ENCODE measurements at regions not wholly inside any gene's neighbourhood (a gene's known extent, or its start where the extent isn't known, plus 50 kb on each side); places are given as distances from the start of the nearest gene placed in this dataset.

DNA sequence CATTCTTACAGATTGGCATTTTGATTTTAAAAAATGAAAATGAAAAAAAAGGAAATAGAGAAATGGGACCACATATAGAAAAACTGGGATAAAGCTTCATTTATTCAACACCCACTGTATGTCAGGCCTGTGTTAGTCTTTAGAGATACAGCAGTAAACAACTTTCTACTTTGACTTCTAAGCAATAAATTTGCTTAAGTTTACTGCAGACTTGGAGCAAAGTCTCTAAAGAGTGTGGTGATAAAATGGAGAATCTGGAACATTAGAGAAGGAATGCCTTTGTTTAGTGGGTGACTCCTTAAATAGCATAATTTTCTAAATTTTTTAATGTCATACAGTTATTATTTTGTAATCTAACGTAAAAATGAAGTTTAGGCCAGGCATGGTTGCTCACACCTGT, 80.7 kb upstream of the CNKSR3 start:
- DNase-seq (no peak), ATAC-seq (replicated peaks) (no peak)
- no peaks in the 10 kb centered on the region for H3K36me3 Mint-ChIP-seq
- H3K27me3 Mint-ChIP-seq: peaks cover 0 to 6% of the 10 kb centered on the region in 2 donors
- no peaks in the 10 kb centered on the region for H3K9me3 Mint-ChIP-seq
- no peak overlapping the region for H3K27ac Mint-ChIP-seq
- H3K4me3 Mint-ChIP-seq: no peak overlapping the region
- no peaks in the 10 kb centered on the region for H3K4me1 Mint-ChIP-seq

DNA sequence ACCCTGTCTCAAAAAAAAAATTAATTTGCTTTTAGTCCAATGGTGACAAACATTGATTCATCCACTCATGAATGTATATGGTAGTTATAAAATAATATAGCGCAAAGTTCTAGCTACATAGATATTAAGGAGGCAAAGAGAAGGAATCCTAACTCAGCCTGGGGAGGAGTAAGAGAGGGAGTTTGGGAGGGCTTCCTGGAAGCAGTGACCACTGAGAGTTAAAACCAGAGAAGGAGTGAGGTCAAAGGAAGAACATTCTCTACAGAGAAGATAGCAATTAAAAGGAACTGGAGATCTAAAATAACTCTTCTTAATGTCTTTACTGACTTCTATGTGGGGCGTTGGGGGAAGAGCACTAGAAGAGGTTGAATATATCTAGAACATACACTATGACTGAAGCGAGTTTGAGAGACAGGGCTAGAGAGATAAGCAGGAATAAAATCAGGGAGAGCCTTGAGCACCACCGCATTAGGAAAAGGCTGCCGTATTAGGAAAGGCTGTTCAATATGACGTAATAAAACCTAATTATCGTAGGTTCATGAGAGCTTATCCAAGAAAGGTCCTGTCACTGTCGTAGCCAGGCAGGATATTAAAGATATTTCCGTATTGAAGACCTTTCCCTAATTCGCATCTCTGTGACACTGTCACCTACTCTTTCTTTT, 81.8 kb upstream of the CNKSR3 start:
- Mint-ChIP-seq H3K9me3 (no peaks in the 10 kb centered on the region), H3K36me3 (no peaks in the 10 kb centered on the region), H3K4me3 (no peak overlapping the region), H3K27me3 (peaks cover 0 to 6% of the 10 kb centered on the region in 2 donors), H3K4me1 (no peaks in the 10 kb centered on the region), H3K27ac (no peak overlapping the region)
- DNase-seq (no peak), ATAC-seq (replicated peaks) (no peak)

GRCh38 chr6:154593122-154593521, 82.6 kb upstream of the CNKSR3 start:
- Mint-ChIP-seq H3K27ac (no peak overlapping the region), H3K36me3 (no peaks in the 10 kb centered on the region), H3K4me1 (no peaks in the 10 kb centered on the region), H3K9me3 (no peaks in the 10 kb centered on the region), H3K27me3 (peaks cover 0 to 5% of the 10 kb centered on the region in 2 donors), H3K4me3 (no peak overlapping the region)
- no peak for DNase-seq
- no peak for ATAC-seq (replicated peaks)

DNA sequence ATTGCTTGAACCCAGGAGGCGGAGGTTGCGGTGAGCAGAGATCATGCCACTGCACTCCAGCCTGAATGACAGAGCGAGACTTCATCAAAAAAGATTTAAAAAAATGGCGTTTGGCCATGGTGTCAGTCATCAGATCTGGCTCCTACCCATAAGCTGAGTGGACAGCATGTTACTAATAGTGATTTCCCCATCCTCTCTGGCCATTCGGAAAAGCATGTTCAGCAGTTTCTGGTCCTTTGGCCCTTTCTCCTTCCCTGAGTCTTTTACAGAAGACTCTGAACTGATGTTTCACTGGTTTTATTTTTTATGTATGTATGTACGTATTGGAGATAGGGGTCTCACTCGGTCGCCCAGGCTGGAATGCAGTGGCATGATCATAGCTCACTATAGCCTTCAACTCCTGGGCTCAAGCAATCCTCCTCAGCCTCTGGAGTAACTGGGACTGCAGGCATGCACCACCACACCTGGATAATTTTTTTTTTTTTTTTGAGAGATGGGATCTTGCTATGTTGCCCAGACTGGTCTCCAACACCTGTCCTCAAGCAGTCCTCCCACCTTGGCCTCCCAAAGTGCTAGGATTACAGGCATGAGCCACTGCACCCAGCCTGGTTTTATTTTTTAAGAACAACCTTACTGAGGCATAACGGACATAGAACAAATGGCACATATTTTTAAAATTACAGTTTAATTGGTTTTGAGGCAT, 84.2 kb upstream of the CNKSR3 start:
- Mint-ChIP-seq H3K4me1 (peaks cover 5% of the 10 kb centered on the region in 2 donors), H3K27me3 (peaks cover 3 to 5% of the 10 kb centered on the region in 2 donors), H3K9me3 (no peaks in the 10 kb centered on the region), H3K27ac (no peak overlapping the region), H3K4me3 (no peak overlapping the region), H3K36me3 (no peaks in the 10 kb centered on the region)
- DNase-seq (no peak), ATAC-seq (replicated peaks) (no peak)

- no peak overlapping the region for H3K4me3 Mint-ChIP-seq
- peaks cover 3 to 5% of the 10 kb centered on the region in 2 donors for H3K27me3 Mint-ChIP-seq
- H3K36me3 Mint-ChIP-seq: no peaks in the 10 kb centered on the region
- H3K4me1 Mint-ChIP-seq: peaks cover 5% of the 10 kb centered on the region in 2 donors
- no peaks in the 10 kb centered on the region for H3K9me3 Mint-ChIP-seq
- H3K27ac Mint-ChIP-seq: no peak overlapping the region
- no peak for ATAC-seq (replicated peaks)
- DNase-seq: no peak
Observed at GRCh38 chr6:154595538-154595937, 85.1 kb upstream of the CNKSR3 start.

GRCh38 chr6:154596009-154596408, 85.5 kb upstream of the CNKSR3 start:
- no peak overlapping the region for H3K4me3 Mint-ChIP-seq
- DNase-seq (no peak), ATAC-seq (replicated peaks) (no peak)
- peaks cover 3 to 5% of the 10 kb centered on the region in 2 donors for H3K27me3 Mint-ChIP-seq
- H3K27ac Mint-ChIP-seq: no peak overlapping the region
- H3K36me3 Mint-ChIP-seq: no peaks in the 10 kb centered on the region
- H3K9me3 Mint-ChIP-seq: no peaks in the 10 kb centered on the region
- peaks cover 5% of the 10 kb centered on the region in 2 donors for H3K4me1 Mint-ChIP-seq

- H3K9me3 Mint-ChIP-seq: no peaks in the 10 kb centered on the region
- ATAC-seq (replicated peaks) (no peak), DNase-seq (no peak)
- H3K4me1 Mint-ChIP-seq: peaks cover 5% of the 10 kb centered on the region in 2 donors
- H3K4me3 Mint-ChIP-seq: no peak overlapping the region
- H3K27me3 Mint-ChIP-seq: peaks cover 3 to 5% of the 10 kb centered on the region in 2 donors
- no peaks in the 10 kb centered on the region for H3K36me3 Mint-ChIP-seq
- no peak overlapping the region for H3K27ac Mint-ChIP-seq
Observed at GRCh38 chr6:154596701-154597100, 86.2 kb upstream of the CNKSR3 start.

- no peaks in the 10 kb centered on the region for H3K36me3 Mint-ChIP-seq
Observed at GRCh38 chr6:154598399-154598798, 87.9 kb upstream of the CNKSR3 start.

GRCh38 chr6:154602296-154602695, 91.8 kb upstream of the CNKSR3 start:
- Mint-ChIP-seq H3K4me3 (no peak overlapping the region), H3K36me3 (no peaks in the 10 kb centered on the region), H3K4me1 (peaks cover 38 to 43% of the 10 kb centered on the region in 2 donors), H3K27ac (no peak overlapping the region), H3K27me3 (peaks cover 8 to 20% of the 10 kb centered on the region in 2 donors), H3K9me3 (no peaks in the 10 kb centered on the region)
- no peak for ATAC-seq (replicated peaks)
- DNase-seq: no peak

More at GRCh38 chr6:154598399-154598798, 87.9 kb upstream of the CNKSR3 start:
- ATAC-seq (replicated peaks): no peak
- no peaks in the 10 kb centered on the region for H3K9me3 Mint-ChIP-seq
- H3K27ac Mint-ChIP-seq: no peak overlapping the region
- H3K4me1 Mint-ChIP-seq: peaks cover 5 to 6% of the 10 kb centered on the region in 2 donors
- DNase-seq: no peak
- H3K4me3 Mint-ChIP-seq: no peak overlapping the region
- peaks cover 8 to 15% of the 10 kb centered on the region in 2 donors for H3K27me3 Mint-ChIP-seq

DNA sequence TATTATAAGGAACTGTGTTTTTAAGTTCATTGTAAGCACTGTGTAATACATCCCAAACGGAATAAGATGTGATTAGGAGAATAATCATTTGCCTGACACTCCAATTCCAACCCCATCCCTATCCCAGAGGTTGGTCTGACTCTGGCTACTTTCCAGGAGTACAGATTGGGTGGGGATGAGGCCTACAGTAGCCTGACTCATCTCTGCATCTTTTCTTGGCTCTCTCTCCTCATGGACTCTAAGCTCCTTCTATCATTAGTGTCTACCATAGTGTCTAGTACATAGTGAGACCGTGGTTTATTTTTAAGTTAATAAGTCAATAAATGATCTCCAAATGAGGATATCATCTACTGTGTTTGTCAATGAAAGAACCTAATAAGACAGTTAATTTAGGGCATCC, 92.2 kb upstream of the CNKSR3 start:
- peaks cover 8 to 18% of the 10 kb centered on the region in 2 donors for H3K27me3 Mint-ChIP-seq
- no peaks in the 10 kb centered on the region for H3K9me3 Mint-ChIP-seq
- DNase-seq (no peak), ATAC-seq (replicated peaks) (no peak)
- peaks cover 40 to 43% of the 10 kb centered on the region in 2 donors for H3K4me1 Mint-ChIP-seq
- H3K36me3 Mint-ChIP-seq: no peaks in the 10 kb centered on the region
- no peak overlapping the region for H3K4me3 Mint-ChIP-seq
- H3K27ac Mint-ChIP-seq: no peak overlapping the region

DNA sequence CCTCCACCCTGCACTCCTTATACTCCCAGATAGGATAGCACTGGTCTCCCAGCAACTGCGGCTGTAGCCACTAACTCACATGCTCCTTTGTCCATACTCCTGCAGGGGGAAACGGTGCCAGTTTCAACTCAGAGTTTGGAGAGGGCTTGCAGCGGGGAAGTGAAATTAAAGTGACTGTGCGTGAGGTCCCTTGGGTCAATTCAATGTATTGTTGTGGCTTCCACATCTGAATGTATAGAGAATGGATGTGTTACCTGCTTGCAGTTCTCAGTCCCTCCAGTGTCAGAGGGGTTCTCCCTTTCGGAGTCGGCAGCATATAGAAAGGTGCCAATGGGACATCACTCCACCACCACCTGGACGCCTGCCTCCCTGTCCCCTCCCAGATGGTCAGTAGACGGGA, 93.6 kb upstream of the CNKSR3 start:
- Mint-ChIP-seq H3K4me1 (peaks cover 36 to 40% of the 10 kb centered on the region in 2 donors), H3K9me3 (no peaks in the 10 kb centered on the region), H3K36me3 (no peaks in the 10 kb centered on the region), H3K4me3 (no peak overlapping the region), H3K27me3 (peaks cover 5 to 18% of the 10 kb centered on the region in 2 donors), H3K27ac (peak overlapping the region; percentile 76)
- ATAC-seq (replicated peaks) (peak; percentile 62 to 72), DNase-seq (peak; percentile 56)

GRCh38 chr6:154605178-154605881, 94.8 kb upstream of the CNKSR3 start:
- peak overlapping the region; percentile 93 for H3K27ac Mint-ChIP-seq
- no peaks in the 10 kb centered on the region for H3K9me3 Mint-ChIP-seq
- peak; percentile 41 to 45 for ATAC-seq (replicated peaks)
- peaks cover 5 to 18% of the 10 kb centered on the region in 2 donors for H3K27me3 Mint-ChIP-seq
- no peaks in the 10 kb centered on the region for H3K36me3 Mint-ChIP-seq
- peak overlapping the region; percentile 36 to 71 for H3K4me3 Mint-ChIP-seq
- DNase-seq: peak; percentile 25
- H3K4me1 Mint-ChIP-seq: peaks cover 35 to 39% of the 10 kb centered on the region in 2 donors

DNA sequence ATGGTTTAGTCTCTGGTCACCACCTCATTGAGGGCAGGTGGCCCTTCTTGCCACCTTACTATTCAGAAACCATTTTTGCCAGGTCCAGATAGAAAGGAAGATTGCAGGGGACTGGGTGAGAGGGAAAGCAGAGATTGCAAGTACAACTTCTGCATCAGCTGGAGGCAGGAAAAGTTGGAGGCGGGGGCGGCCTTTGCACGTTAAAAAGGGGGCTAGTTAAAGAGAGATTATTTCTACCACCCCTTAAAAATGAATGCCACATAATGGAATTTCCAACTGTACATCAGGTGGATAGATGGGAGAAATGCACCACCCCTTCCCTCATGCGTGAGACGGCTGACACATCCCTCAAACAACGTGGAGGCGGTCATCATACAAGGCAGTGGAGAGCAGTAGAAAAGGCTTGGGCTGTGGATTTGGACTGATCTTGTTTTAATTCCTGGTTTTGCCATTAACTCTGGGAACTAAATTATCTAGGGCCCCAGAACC, 95.4 kb upstream of the CNKSR3 start:
- Mint-ChIP-seq H3K27ac (peak overlapping the region; percentile 93), H3K9me3 (no peaks in the 10 kb centered on the region), H3K27me3 (peaks cover 5 to 18% of the 10 kb centered on the region in 2 donors), H3K4me3 (peak overlapping the region; percentile 36 to 71), H3K36me3 (no peaks in the 10 kb centered on the region), H3K4me1 (peaks cover 35 to 39% of the 10 kb centered on the region in 2 donors)
- ATAC-seq (replicated peaks) (no peak), DNase-seq (no peak)

DNA sequence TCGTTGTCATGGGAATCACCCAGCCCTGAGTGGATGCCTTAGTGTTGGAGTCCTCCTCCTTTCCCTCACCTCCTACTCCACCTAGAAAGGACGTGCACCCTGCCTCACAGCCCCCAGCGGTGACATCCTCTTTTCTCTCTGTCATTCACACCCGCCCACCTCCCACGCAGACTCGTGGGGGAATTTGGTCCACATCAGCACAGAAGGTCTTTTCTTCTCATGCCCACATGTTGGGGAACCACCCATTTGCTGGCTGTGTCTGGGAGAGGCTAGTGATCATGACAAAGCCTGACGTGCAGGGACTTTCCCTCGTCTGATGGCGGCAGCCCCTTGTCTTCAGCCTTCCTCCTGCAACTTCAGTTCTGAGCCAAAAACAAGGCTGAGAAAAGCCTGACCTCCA, 96.0 kb upstream of the CNKSR3 start:
- peak; percentile 93 for DNase-seq
- peaks cover 35 to 39% of the 10 kb centered on the region in 2 donors for H3K4me1 Mint-ChIP-seq
- no peaks in the 10 kb centered on the region for H3K9me3 Mint-ChIP-seq
- peak; percentile 85 for ATAC-seq (replicated peaks)
- H3K27ac Mint-ChIP-seq: peak overlapping the region; percentile 93
- peaks cover 5 to 18% of the 10 kb centered on the region in 2 donors for H3K27me3 Mint-ChIP-seq
- H3K36me3 Mint-ChIP-seq: no peaks in the 10 kb centered on the region
- peak overlapping the region; percentile 31 to 68 for H3K4me3 Mint-ChIP-seq
